K562 (cell line): ENCODE measurements at regions not wholly inside any gene's neighbourhood (a gene's known extent, or its start where the extent isn't known, plus 50 kb on each side); places are given as distances from the start of the nearest gene placed in this dataset.

ENCODE experiments used
- CC2D1A ChIP-seq: fragments of 450-650 bp; IDR thresholded peaks from 2 replicates; pipeline ENCODE4 v1.6.1; 2017; ENCODE audit warnings: mild to moderate bottlenecking
- CREB1 ChIP-seq, 2 experiments: sonication (generic) in 1 of 2; formaldehyde crosslinking in 1 of 2; IDR thresholded peaks; 2 replicates each; pipeline versions ENCODE4 v1.6.1 to v1.8.0; 2012 to 2022; ENCODE audit warnings: inconsistent platforms in 1 of 2, mild to moderate bottlenecking in 1 of 2, missing genetic modification reagents in 1 of 2, moderate library complexity in 1 of 2
- RERE ChIP-seq: sonication (generic); formaldehyde crosslinking; IDR thresholded peaks from 2 replicates; pipeline ENCODE4 v1.8.0; 2023; ENCODE audit warnings: missing genetic modification reagents, mild to moderate bottlenecking, borderline replicate concordance
- TF ChIP-seq, protein P1 (sequence below): sonication (generic); formaldehyde crosslinking; IDR thresholded peaks from 2 replicates; pipeline ENCODE4 v1.8.1; 2022; ENCODE audit warnings: missing genetic modification reagents

DNA sequence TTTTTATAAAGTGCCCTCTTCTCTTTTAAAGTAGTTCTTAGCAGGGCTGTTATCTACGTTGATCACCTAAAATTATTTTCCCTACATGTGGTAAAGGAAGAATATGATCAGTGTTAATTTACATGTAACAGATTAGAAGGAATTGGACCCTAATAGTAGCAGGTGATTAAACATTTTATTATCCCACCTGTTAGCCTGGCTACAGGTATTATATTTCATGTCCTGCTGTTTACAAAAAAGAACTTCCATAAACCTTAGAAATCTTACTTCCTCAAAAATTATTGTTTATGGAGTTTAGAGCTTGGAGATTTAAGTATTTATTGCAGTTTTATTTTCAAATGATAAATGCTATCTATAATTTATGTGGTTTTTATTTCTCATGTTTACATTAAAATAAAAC lies 1226.7 kb downstream of the UQCRFS1 start:
- TF ChIP-seq RERE (CRISPR knock-in tag) (no peak), CREB1 (IDR thresholded peaks at IDR 0.05) (no peak), CREB1 (CRISPR knock-in tag; IDR thresholded peaks at IDR 0.05) (no peak), CC2D1A (no peak)
- TF ChIP-seq, protein P1, sequence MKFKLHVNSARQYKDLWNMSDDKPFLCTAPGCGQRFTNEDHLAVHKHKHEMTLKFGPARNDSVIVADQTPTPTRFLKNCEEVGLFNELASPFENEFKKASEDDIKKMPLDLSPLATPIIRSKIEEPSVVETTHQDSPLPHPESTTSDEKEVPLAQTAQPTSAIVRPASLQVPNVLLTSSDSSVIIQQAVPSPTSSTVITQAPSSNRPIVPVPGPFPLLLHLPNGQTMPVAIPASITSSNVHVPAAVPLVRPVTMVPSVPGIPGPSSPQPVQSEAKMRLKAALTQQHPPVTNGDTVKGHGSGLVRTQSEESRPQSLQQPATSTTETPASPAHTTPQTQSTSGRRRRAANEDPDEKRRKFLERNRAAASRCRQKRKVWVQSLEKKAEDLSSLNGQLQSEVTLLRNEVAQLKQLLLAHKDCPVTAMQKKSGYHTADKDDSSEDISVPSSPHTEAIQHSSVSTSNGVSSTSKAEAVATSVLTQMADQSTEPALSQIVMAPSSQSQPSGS, result no peak
